ENCODE measurements at regions not wholly inside any gene's neighbourhood (a gene's known extent, or its start where the extent isn't known, plus 50 kb on each side); places are given as distances from the start of the nearest gene placed in this dataset.

DNA sequence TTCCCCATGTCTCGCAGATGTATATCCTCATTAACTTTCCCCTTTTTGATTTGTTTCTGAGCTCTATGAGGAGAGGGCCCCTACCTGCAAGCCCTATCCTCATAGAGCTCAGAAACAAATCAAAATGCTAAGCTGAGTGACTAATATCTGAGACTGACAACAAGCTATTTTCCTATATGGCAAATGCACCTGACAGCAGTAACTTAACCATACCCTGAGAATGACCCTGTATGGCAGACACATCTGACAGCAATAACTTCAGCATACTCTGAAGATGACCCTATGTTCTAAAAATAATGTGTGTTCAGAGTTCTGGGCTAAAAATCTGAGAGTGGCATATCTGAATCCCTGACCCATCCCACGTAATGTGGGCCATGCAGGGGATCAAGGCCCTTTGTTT, 79.0 kb upstream of the MEI4 start:
- no peaks in the 10 kb centered on the region for H3K9me3 Mint-ChIP-seq
- no peaks in the 10 kb centered on the region for H3K23me2 ChIP-seq (ENCODE audit: insufficient read length, low read depth, low read length, poor library complexity, severe bottlenecking)

More for the DNA sequence above, 79.0 kb upstream of the MEI4 start:
- no peaks in the 10 kb centered on the region for H3K79me2 ChIP-seq (ENCODE audit: insufficient read depth, low read length)
- TF ChIP-seq, protein P1, sequence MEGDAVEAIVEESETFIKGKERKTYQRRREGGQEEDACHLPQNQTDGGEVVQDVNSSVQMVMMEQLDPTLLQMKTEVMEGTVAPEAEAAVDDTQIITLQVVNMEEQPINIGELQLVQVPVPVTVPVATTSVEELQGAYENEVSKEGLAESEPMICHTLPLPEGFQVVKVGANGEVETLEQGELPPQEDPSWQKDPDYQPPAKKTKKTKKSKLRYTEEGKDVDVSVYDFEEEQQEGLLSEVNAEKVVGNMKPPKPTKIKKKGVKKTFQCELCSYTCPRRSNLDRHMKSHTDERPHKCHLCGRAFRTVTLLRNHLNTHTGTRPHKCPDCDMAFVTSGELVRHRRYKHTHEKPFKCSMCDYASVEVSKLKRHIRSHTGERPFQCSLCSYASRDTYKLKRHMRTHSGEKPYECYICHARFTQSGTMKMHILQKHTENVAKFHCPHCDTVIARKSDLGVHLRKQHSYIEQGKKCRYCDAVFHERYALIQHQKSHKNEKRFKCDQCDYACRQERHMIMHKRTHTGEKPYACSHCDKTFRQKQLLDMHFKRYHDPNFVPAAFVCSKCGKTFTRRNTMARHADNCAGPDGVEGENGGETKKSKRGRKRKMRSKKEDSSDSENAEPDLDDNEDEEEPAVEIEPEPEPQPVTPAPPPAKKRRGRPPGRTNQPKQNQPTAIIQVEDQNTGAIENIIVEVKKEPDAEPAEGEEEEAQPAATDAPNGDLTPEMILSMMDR (conservative IDR thresholded peaks at IDR 0.05), result no peak
- H3K36me3 Mint-ChIP-seq (ENCODE audit: insufficient read depth in 1 of 3, low read depth in 3 of 3), result no peaks in the 10 kb centered on the region
- no peak overlapping the region for H2BK20ac ChIP-seq (ENCODE audit: low read depth, low read length, poor library complexity, severe bottlenecking)
- no peak for DNase-seq
- WGBS (ENCODE audit: extremely low coverage, insufficient read length, low lambda C conversion rate), result no CpG with 5 or more reads among the region's 2 CpGs
- no peak overlapping the region for H4K91ac ChIP-seq (ENCODE audit: insufficient read length, low read depth, low read length)
- no peaks in the 10 kb centered on the region; a peak in 1 of 4 replicates for H3K4me1 Mint-ChIP-seq
- H3K4me2 ChIP-seq (ENCODE audit: insufficient read depth, insufficient read length, low read length), result no peak overlapping the region
- no peak overlapping the region for H2BK5ac ChIP-seq (ENCODE audit: insufficient read length, low read length)
- H3T11ph ChIP-seq (ENCODE audit: low read length), result no peak overlapping the region
- H3K18ac ChIP-seq (ENCODE audit: insufficient read length, low read depth, low read length), result no peak overlapping the region
- H3K27me3 Mint-ChIP-seq (ENCODE audit: low read depth), result no peaks in the 10 kb centered on the region
- H4K8ac ChIP-seq (replicated peaks; ENCODE audit: insufficient read length, low read depth, low read length), result no peak overlapping the region
- no peaks in the 10 kb centered on the region for H3K79me1 ChIP-seq (ENCODE audit: insufficient read depth, low read depth, low read length, poor library complexity, severe bottlenecking)
- H2BK120ac ChIP-seq (ENCODE audit: low read depth, low read length, poor library complexity, severe bottlenecking), result no peak overlapping the region
- no peak overlapping the region for H3K4ac ChIP-seq (ENCODE audit: low read depth, low read length)
- no peak overlapping the region for H3K27ac Mint-ChIP-seq
- H2BK15ac ChIP-seq (ENCODE audit: low read depth, low read length), result no peak overlapping the region
- no peak overlapping the region for H3K27ac ChIP-seq (ENCODE audit: insufficient read length, low read depth, low read length)
- no peaks in the 10 kb centered on the region for H3K9me3 ChIP-seq (ENCODE audit: control insufficient read depth, low read depth, low read length)
- H2AFZ ChIP-seq (ENCODE audit: low read length), result no peak overlapping the region
- no peak overlapping the region for H2BK12ac ChIP-seq (ENCODE audit: insufficient read length, low read depth, low read length)
- no peak overlapping the region for H3K56ac ChIP-seq (ENCODE audit: insufficient read length, low read depth, low read length)
- H2AK5ac ChIP-seq (ENCODE audit: insufficient read length, low read length), result no peak overlapping the region
- no peak overlapping the region for H3K23ac ChIP-seq (ENCODE audit: insufficient read length, low read depth, low read length)
- no peak overlapping the region for H3K4me3 Mint-ChIP-seq
- no peak overlapping the region for H3K9ac ChIP-seq (ENCODE audit: extremely low read depth, insufficient read length, low read length)
- H3K4me1 ChIP-seq (ENCODE audit: insufficient read depth, low read length), result no peaks in the 10 kb centered on the region
- no peak overlapping the region for H4K5ac ChIP-seq (ENCODE audit: insufficient read length, low read depth, low read length)
- no peaks in the 10 kb centered on the region for H4K20me1 ChIP-seq (ENCODE audit: control insufficient read depth, insufficient read depth, insufficient read length)
- no peaks in the 10 kb centered on the region for H3K27me3 ChIP-seq (ENCODE audit: insufficient read depth, low read length)
- no peak overlapping the region for H3K14ac ChIP-seq (ENCODE audit: insufficient read depth, low read length)

Data from H9 (cell line).